ENCODE measurements at regions not wholly inside any gene's neighbourhood (a gene's known extent, or its start where the extent isn't known, plus 50 kb on each side); places are given as distances from the start of the nearest gene placed in this dataset.

DNA sequence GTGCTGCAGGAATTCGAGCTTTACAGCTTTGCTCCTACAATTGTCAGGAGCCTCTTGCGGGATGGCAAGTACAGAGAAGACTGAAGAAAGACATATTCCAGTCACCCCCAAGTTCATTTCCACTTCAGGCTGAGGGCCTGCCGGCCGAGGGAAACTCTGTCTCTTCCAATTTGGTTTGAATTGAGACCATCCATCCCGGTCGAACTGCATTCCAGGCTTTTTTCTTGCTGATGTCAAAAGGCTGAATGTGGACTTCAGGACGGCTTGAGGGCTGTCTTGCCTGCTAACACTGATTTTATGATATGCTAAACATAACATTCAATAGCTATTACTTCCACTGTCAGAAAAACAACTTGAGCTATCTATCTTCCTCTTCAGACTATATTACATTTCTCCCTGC, 79.8 kb upstream of the PLXNA2 start:
- no peak for TF ChIP-seq POLR2AphosphoS5 (IDR thresholded peaks at IDR 0.05)
- TF ChIP-seq, protein P1, sequence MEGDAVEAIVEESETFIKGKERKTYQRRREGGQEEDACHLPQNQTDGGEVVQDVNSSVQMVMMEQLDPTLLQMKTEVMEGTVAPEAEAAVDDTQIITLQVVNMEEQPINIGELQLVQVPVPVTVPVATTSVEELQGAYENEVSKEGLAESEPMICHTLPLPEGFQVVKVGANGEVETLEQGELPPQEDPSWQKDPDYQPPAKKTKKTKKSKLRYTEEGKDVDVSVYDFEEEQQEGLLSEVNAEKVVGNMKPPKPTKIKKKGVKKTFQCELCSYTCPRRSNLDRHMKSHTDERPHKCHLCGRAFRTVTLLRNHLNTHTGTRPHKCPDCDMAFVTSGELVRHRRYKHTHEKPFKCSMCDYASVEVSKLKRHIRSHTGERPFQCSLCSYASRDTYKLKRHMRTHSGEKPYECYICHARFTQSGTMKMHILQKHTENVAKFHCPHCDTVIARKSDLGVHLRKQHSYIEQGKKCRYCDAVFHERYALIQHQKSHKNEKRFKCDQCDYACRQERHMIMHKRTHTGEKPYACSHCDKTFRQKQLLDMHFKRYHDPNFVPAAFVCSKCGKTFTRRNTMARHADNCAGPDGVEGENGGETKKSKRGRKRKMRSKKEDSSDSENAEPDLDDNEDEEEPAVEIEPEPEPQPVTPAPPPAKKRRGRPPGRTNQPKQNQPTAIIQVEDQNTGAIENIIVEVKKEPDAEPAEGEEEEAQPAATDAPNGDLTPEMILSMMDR (IDR thresholded peaks at IDR 0.05), result no peak
